ENCODE measurements at regions not wholly inside any gene's neighbourhood (a gene's known extent, or its start where the extent isn't known, plus 50 kb on each side); places are given as distances from the start of the nearest gene placed in this dataset.

GRCh38 chr10:129402459-129402858 lies 64.6 kb upstream of the MGMT start:
- H3K27ac ChIP-seq (ENCODE audit: insufficient read depth, low read length, poor library complexity, severe bottlenecking), result no peak overlapping the region
- no peaks in the 10 kb centered on the region for H3K9me3 ChIP-seq (ENCODE audit: control insufficient read depth, low read length)
- no peaks in the 10 kb centered on the region for H3K36me3 ChIP-seq (ENCODE audit: control insufficient read depth, insufficient read depth, low read length)
- H3K27me3 ChIP-seq (replicated peaks; ENCODE audit: control insufficient read depth, insufficient read depth, low read length, poor library complexity, severe bottlenecking), result no peaks in the 10 kb centered on the region
- H3K4me1 ChIP-seq (ENCODE audit: control insufficient read depth, insufficient read depth, low read length, poor library complexity, severe bottlenecking), result no peaks in the 10 kb centered on the region
- H3K4me3 ChIP-seq (ENCODE audit: insufficient read depth, low read depth, low read length, poor library complexity, severe bottlenecking), result no peak overlapping the region
- no peak for DNase-seq

- H3K27ac ChIP-seq (ENCODE audit: insufficient read depth, low read length, poor library complexity, severe bottlenecking), result no peak overlapping the region
- H3K9me3 ChIP-seq (ENCODE audit: control insufficient read depth, low read length), result no peaks in the 10 kb centered on the region
- H3K4me1 ChIP-seq (ENCODE audit: control insufficient read depth, insufficient read depth, low read length, poor library complexity, severe bottlenecking), result no peaks in the 10 kb centered on the region
- H3K27me3 ChIP-seq (replicated peaks; ENCODE audit: control insufficient read depth, insufficient read depth, low read length, poor library complexity, severe bottlenecking), result no peaks in the 10 kb centered on the region
- no peak overlapping the region for H3K4me3 ChIP-seq (ENCODE audit: insufficient read depth, low read depth, low read length, poor library complexity, severe bottlenecking)
- no peaks in the 10 kb centered on the region for H3K36me3 ChIP-seq (ENCODE audit: control insufficient read depth, insufficient read depth, low read length)
- DNase-seq, result no peak
Observed at GRCh38 chr10:129404091-129404490, 63.0 kb upstream of the MGMT start.

- H3K36me3 ChIP-seq (ENCODE audit: control insufficient read depth, insufficient read depth, low read length), result no peaks in the 10 kb centered on the region
- no peak overlapping the region for H3K4me3 ChIP-seq (ENCODE audit: insufficient read depth, low read depth, low read length, poor library complexity, severe bottlenecking)
- no peaks in the 10 kb centered on the region for H3K9me3 ChIP-seq (ENCODE audit: control insufficient read depth, low read length)
- no peaks in the 10 kb centered on the region for H3K27me3 ChIP-seq (replicated peaks; ENCODE audit: control insufficient read depth, insufficient read depth, low read length, poor library complexity, severe bottlenecking)
- H3K27ac ChIP-seq (ENCODE audit: insufficient read depth, low read length, poor library complexity, severe bottlenecking), result no peak overlapping the region
- DNase-seq, result no peak
- no peaks in the 10 kb centered on the region for H3K4me1 ChIP-seq (ENCODE audit: control insufficient read depth, insufficient read depth, low read length, poor library complexity, severe bottlenecking)
Observed at GRCh38 chr10:129405389-129405788, 61.7 kb upstream of the MGMT start.

- Histone ChIP-seq H3K4me3 (ENCODE audit: insufficient read depth, low read depth, low read length, poor library complexity, severe bottlenecking) (no peak overlapping the region), H3K9me3 (ENCODE audit: control insufficient read depth, low read length) (no peaks in the 10 kb centered on the region), H3K36me3 (ENCODE audit: control insufficient read depth, insufficient read depth, low read length) (no peaks in the 10 kb centered on the region), H3K4me1 (ENCODE audit: control insufficient read depth, insufficient read depth, low read length, poor library complexity, severe bottlenecking) (no peaks in the 10 kb centered on the region), H3K27ac (ENCODE audit: insufficient read depth, low read length, poor library complexity, severe bottlenecking) (no peak overlapping the region), H3K27me3 (replicated peaks; ENCODE audit: control insufficient read depth, insufficient read depth, low read length, poor library complexity, severe bottlenecking) (no peaks in the 10 kb centered on the region)
- no peak for DNase-seq
Observed at GRCh38 chr10:129410688-129411392, 56.2 kb upstream of the MGMT start.

GRCh38 chr10:129411393-129411705 lies 55.7 kb upstream of the MGMT start:
- H3K4me1 ChIP-seq (ENCODE audit: control insufficient read depth, insufficient read depth, low read length, poor library complexity, severe bottlenecking), result no peaks in the 10 kb centered on the region
- H3K4me3 ChIP-seq (ENCODE audit: insufficient read depth, low read depth, low read length, poor library complexity, severe bottlenecking), result no peak overlapping the region
- H3K9me3 ChIP-seq (ENCODE audit: control insufficient read depth, low read length), result no peaks in the 10 kb centered on the region
- no peak for DNase-seq
- no peaks in the 10 kb centered on the region for H3K36me3 ChIP-seq (ENCODE audit: control insufficient read depth, insufficient read depth, low read length)
- H3K27me3 ChIP-seq (replicated peaks; ENCODE audit: control insufficient read depth, insufficient read depth, low read length, poor library complexity, severe bottlenecking), result no peaks in the 10 kb centered on the region
- no peak overlapping the region for H3K27ac ChIP-seq (ENCODE audit: insufficient read depth, low read length, poor library complexity, severe bottlenecking)

GRCh38 chr10:129411772-129412171 lies 55.3 kb upstream of the MGMT start:
- no peak overlapping the region for H3K27ac ChIP-seq (ENCODE audit: insufficient read depth, low read length, poor library complexity, severe bottlenecking)
- DNase-seq, result no peak
- no peaks in the 10 kb centered on the region for H3K36me3 ChIP-seq (ENCODE audit: control insufficient read depth, insufficient read depth, low read length)
- no peaks in the 10 kb centered on the region for H3K27me3 ChIP-seq (replicated peaks; ENCODE audit: control insufficient read depth, insufficient read depth, low read length, poor library complexity, severe bottlenecking)
- H3K4me1 ChIP-seq (ENCODE audit: control insufficient read depth, insufficient read depth, low read length, poor library complexity, severe bottlenecking), result no peaks in the 10 kb centered on the region
- H3K9me3 ChIP-seq (ENCODE audit: control insufficient read depth, low read length), result no peaks in the 10 kb centered on the region
- no peak overlapping the region for H3K4me3 ChIP-seq (ENCODE audit: insufficient read depth, low read depth, low read length, poor library complexity, severe bottlenecking)

- no peak overlapping the region for H3K27ac ChIP-seq (ENCODE audit: insufficient read depth, low read length, poor library complexity, severe bottlenecking)
- no peak for DNase-seq
Observed at GRCh38 chr10:129413024-129413423, 54.0 kb upstream of the MGMT start.

GRCh38 chr10:129415215-129416140 lies 51.6 kb upstream of the MGMT start:
- Histone ChIP-seq H3K36me3 (ENCODE audit: control insufficient read depth, insufficient read depth, low read length) (no peaks in the 10 kb centered on the region), H3K27me3 (replicated peaks; ENCODE audit: control insufficient read depth, insufficient read depth, low read length, poor library complexity, severe bottlenecking) (no peaks in the 10 kb centered on the region), H3K27ac (ENCODE audit: insufficient read depth, low read length, poor library complexity, severe bottlenecking) (no peak overlapping the region), H3K9me3 (ENCODE audit: control insufficient read depth, low read length) (no peaks in the 10 kb centered on the region), H3K4me1 (ENCODE audit: control insufficient read depth, insufficient read depth, low read length, poor library complexity, severe bottlenecking) (no peaks in the 10 kb centered on the region), H3K4me3 (ENCODE audit: insufficient read depth, low read depth, low read length, poor library complexity, severe bottlenecking) (no peak overlapping the region)
- no peak for DNase-seq

More at GRCh38 chr10:129413024-129413423, 54.0 kb upstream of the MGMT start:
- H3K36me3 ChIP-seq (ENCODE audit: control insufficient read depth, insufficient read depth, low read length), result no peaks in the 10 kb centered on the region
- no peaks in the 10 kb centered on the region for H3K9me3 ChIP-seq (ENCODE audit: control insufficient read depth, low read length)
- H3K4me1 ChIP-seq (ENCODE audit: control insufficient read depth, insufficient read depth, low read length, poor library complexity, severe bottlenecking), result no peaks in the 10 kb centered on the region
- no peak overlapping the region for H3K4me3 ChIP-seq (ENCODE audit: insufficient read depth, low read depth, low read length, poor library complexity, severe bottlenecking)
- no peaks in the 10 kb centered on the region for H3K27me3 ChIP-seq (replicated peaks; ENCODE audit: control insufficient read depth, insufficient read depth, low read length, poor library complexity, severe bottlenecking)

- H3K4me1 ChIP-seq (ENCODE audit: control insufficient read depth, insufficient read depth, low read length, poor library complexity, severe bottlenecking), result no peaks in the 10 kb centered on the region
- no peak overlapping the region for H3K27ac ChIP-seq (ENCODE audit: insufficient read depth, low read length, poor library complexity, severe bottlenecking)
- H3K4me3 ChIP-seq (ENCODE audit: insufficient read depth, low read depth, low read length, poor library complexity, severe bottlenecking), result no peak overlapping the region
- H3K27me3 ChIP-seq (replicated peaks; ENCODE audit: control insufficient read depth, insufficient read depth, low read length, poor library complexity, severe bottlenecking), result no peaks in the 10 kb centered on the region
- no peaks in the 10 kb centered on the region for H3K9me3 ChIP-seq (ENCODE audit: control insufficient read depth, low read length)
- no peak for DNase-seq
- H3K36me3 ChIP-seq (ENCODE audit: control insufficient read depth, insufficient read depth, low read length), result no peaks in the 10 kb centered on the region
Observed at GRCh38 chr10:129416155-129416554, 50.9 kb upstream of the MGMT start.
